Adrenal gland (tissue), 9 donors: ENCODE measurements at regions not wholly inside any gene's neighbourhood (a gene's known extent, or its start where the extent isn't known, plus 50 kb on each side); places are given as distances from the start of the nearest gene placed in this dataset.

Experiments
- DNase-seq, 7 donors: peaks; one replicate each; pipeline ENCODE4 v3.0.0-alpha.2; 2019 to 2020
- H3K27ac ChIP-seq, 5 donors: fragments of 200-600 bp; sonication (generic) in 4 of 5; 1 replicate in 3 of 5; 2 replicates in 2 of 5; pipeline versions ENCODE4 v1.5.1 to v1.8.0; 2016 to 2020; ENCODE audit warnings: mild to moderate bottlenecking in 1 of 5
- H3K27me3 ChIP-seq: fragments of 200-600 bp; 2 replicates; pipeline ENCODE4 v1.8.0; 2021
- H3K36me3 ChIP-seq, 2 donors: fragments of 200-600 bp; replicated peaks in 1 of 2; 1 replicate in 1 of 2; 2 replicates in 1 of 2; pipeline versions ENCODE4 v1.5.1 to v1.8.0; 2018 to 2022
- H3K4me1 ChIP-seq, 2 donors: fragments of 200-600 bp; replicated peaks in 1 of 2; 1 replicate in 1 of 2; 2 replicates in 1 of 2; pipeline versions ENCODE4 v1.5.1 to v1.8.0; 2018 to 2021
- H3K4me3 ChIP-seq, 4 donors: fragments of 200-600 bp; sonication (generic) in 3 of 4; one replicate each; pipeline ENCODE4 v1.5.1; 2016 to 2018
- H3K9me3 ChIP-seq, 3 donors: fragments of 200-600 bp; sonication (generic) in 1 of 3; replicated peaks in 1 of 3; 1 replicate in 2 of 3; 2 replicates in 1 of 3; pipeline versions ENCODE4 v1.5.1 to v1.8.0; 2016 to 2021
- CTCF ChIP-seq, 6 experiments: fragments of 450-650 bp in 4 of 6; fragments of 200-600 bp in 2 of 6; sonication (generic) in 1 of 6; IDR thresholded peaks; 1 replicate in 5 of 6; 2 replicates in 1 of 6; pipeline versions ENCODE4 v1.5.1 to v1.8.0; 2016 to 2021; ENCODE audit warnings: antibody characterized with exemption in 6 of 6, mild to moderate bottlenecking in 2 of 6, moderate library complexity in 1 of 6
- POLR2A ChIP-seq, 2 donors: fragments of 450-650 bp; IDR thresholded peaks; one replicate each; pipeline ENCODE4 v1.6.1; 2017; ENCODE audit warnings: antibody characterized with exemption in 2 of 2, mild to moderate bottlenecking in 2 of 2, moderate library complexity in 1 of 2
- WGBS, 4 donors: extraction: QIAGEN DNeasy Blood & Tissue Kit in 2 of 4; methylation state at CpG; one replicate each; pipeline versions ENCODE4 v1.1.5 to v1.1.7; 2013 to 2017; 5-methylcytosine and 5-hydroxymethylcytosine counted together
- intact Hi-C, 2 donors: fragments of 100-400 bp; cut with DNase I; formaldehyde crosslinking; loops; one replicate each; pipeline versions ENCODE4 v1.14.1 to v1.15.0; 2022 to 2023
- donor health status: healthy with polysubstance abuse.
- donor health status: Bipolar disorder and iron deficiency.
- donor health status: DM: yes; HTN: yes; CAD: no.
- donor health status: DM: no; HTN: no; CAD: no.
- donor health status: DM: no; HTN: no; CAD: no.

- intact Hi-C loops: no loop called here
- H3K27ac ChIP-seq: no peak overlapping the region
- WGBS, 4 donors: 72 to 81% (median 76%) methylated on average over 2 of the region's 2 CpGs
- H3K4me1 ChIP-seq: peaks cover 0 to 11% of the 10 kb centered on the region in 2 donors
- no peak overlapping the region for H3K4me3 ChIP-seq
- DNase-seq: no peak
- H3K27me3 ChIP-seq: no peaks in the 10 kb centered on the region
- H3K36me3 ChIP-seq: no peaks in the 10 kb centered on the region
- no peaks in the 10 kb centered on the region for H3K9me3 ChIP-seq
- no peak for TF ChIP-seq CTCF (IDR thresholded peaks at IDR 0.05)
- no peak for TF ChIP-seq POLR2A (IDR thresholded peaks at IDR 0.05)
Observed at GRCh38 chr5:103371046-103371607, 112.6 kb downstream of the MACIR start.

GRCh38 chr5:103369125-103370120 is 110.9 kb downstream of the MACIR start:
- no peaks in the 10 kb centered on the region for H3K9me3 ChIP-seq
- no peak for DNase-seq
- H3K27ac ChIP-seq: no peak overlapping the region
- 81 to 94% (median 88%) methylated on average over 2 of the region's 2 CpGs for WGBS, 4 donors
- H3K36me3 ChIP-seq: no peaks in the 10 kb centered on the region
- no peaks in the 10 kb centered on the region for H3K27me3 ChIP-seq
- H3K4me1 ChIP-seq: peaks cover 0 to 7% of the 10 kb centered on the region in 2 donors
- intact Hi-C loops: no loop called here
- TF ChIP-seq POLR2A (IDR thresholded peaks at IDR 0.05): no peak
- no peak for TF ChIP-seq CTCF (IDR thresholded peaks at IDR 0.05)
- H3K4me3 ChIP-seq: no peak overlapping the region

GRCh38 chr5:103367702-103368101 is 109.1 kb downstream of the MACIR start:
- Histone ChIP-seq H3K4me3 (no peak overlapping the region), H3K4me1 (no peaks in the 10 kb centered on the region), H3K27ac (no peak overlapping the region), H3K9me3 (no peaks in the 10 kb centered on the region), H3K27me3 (no peaks in the 10 kb centered on the region), H3K36me3 (no peaks in the 10 kb centered on the region)
- no peak for DNase-seq
- 76 to 87% (median 79%) methylated on average over 2 of the region's 2 CpGs for WGBS, 4 donors
- intact Hi-C loops: no loop called here
- TF ChIP-seq POLR2A (IDR thresholded peaks at IDR 0.05) (no peak), CTCF (IDR thresholded peaks at IDR 0.05) (no peak)

- intact Hi-C loops: no loop called here
- H3K4me3 ChIP-seq: no peak overlapping the region
- 50 to 59% (median 53%) methylated on average over 10 of the region's 10 CpGs for WGBS, 4 donors
- DNase-seq: peak in 2 of 7 donors; percentile 20 to 25
- no peak for TF ChIP-seq POLR2A (IDR thresholded peaks at IDR 0.05)
- no peak for TF ChIP-seq CTCF (IDR thresholded peaks at IDR 0.05)
- H3K27me3 ChIP-seq: no peaks in the 10 kb centered on the region
- H3K9me3 ChIP-seq: no peaks in the 10 kb centered on the region
- no peak overlapping the region for H3K27ac ChIP-seq
- no peaks in the 10 kb centered on the region for H3K4me1 ChIP-seq
- H3K36me3 ChIP-seq: no peaks in the 10 kb centered on the region
Observed at GRCh38 chr5:103366918-103367549, 108.5 kb downstream of the MACIR start.
